ENCODE measurements at regions not wholly inside any gene's neighbourhood (a gene's known extent, or its start where the extent isn't known, plus 50 kb on each side); places are given as distances from the start of the nearest gene placed in this dataset.

GRCh38 chr22:48257685-48258055 is 1495.2 kb downstream of the TBC1D22A start:
- Histone ChIP-seq H3K27ac (ENCODE audit: low read length) (no peak overlapping the region), H3K4me3 (ENCODE audit: low read length) (no peak overlapping the region), H3K9me3 (ENCODE audit: control insufficient read depth, insufficient read depth, low read length) (no peaks in the 10 kb centered on the region), H3K4me1 (ENCODE audit: control insufficient read depth, insufficient read depth, low read length) (no peaks in the 10 kb centered on the region), H3K27me3 (ENCODE audit: control insufficient read depth, insufficient read depth, low read length) (no peaks in the 10 kb centered on the region), H3K36me3 (ENCODE audit: control insufficient read depth, insufficient read depth, low read length) (no peaks in the 10 kb centered on the region)
- Mint-ChIP-seq H3K4me1 (peaks cover 0 to 5% of the 10 kb centered on the region in 2 donors), H3K9me3 (no peaks in the 10 kb centered on the region), H3K27ac (no peak overlapping the region), H3K4me3 (no peak overlapping the region), H3K36me3 (no peaks in the 10 kb centered on the region), H3K27me3 (ENCODE audit: low read depth in 2 of 2) (peaks cover 23 to 38% of the 10 kb centered on the region in 2 donors)
- intact Hi-C loops (cut with micrococcal nuclease): no loop called here
- TF ChIP-seq CTCF (IDR thresholded peaks at IDR 0.05): no peak
- 100% methylated on average over 1 of the region's 7 CpGs for WGBS (ENCODE audit: insufficient coverage)
- DNase-seq (no peak), ATAC-seq (no peak)

- H3K27ac ChIP-seq (ENCODE audit: low read length): no peak overlapping the region
- ATAC-seq (peak in 1 of 3 donors; percentile 15), DNase-seq (no peak)
- Mint-ChIP-seq H3K27me3 (ENCODE audit: low read depth in 2 of 2) (peaks cover 23 to 38% of the 10 kb centered on the region in 2 donors), H3K4me1 (peaks cover 0 to 5% of the 10 kb centered on the region in 2 donors), H3K27ac (no peak overlapping the region), H3K4me3 (no peak overlapping the region), H3K36me3 (no peaks in the 10 kb centered on the region), H3K9me3 (no peaks in the 10 kb centered on the region)
- no peaks in the 10 kb centered on the region for H3K4me1 ChIP-seq (ENCODE audit: control insufficient read depth, insufficient read depth, low read length)
- WGBS (ENCODE audit: insufficient coverage): 93% methylated on average over 21 of the region's 21 CpGs
- H3K9me3 ChIP-seq (ENCODE audit: control insufficient read depth, insufficient read depth, low read length): no peaks in the 10 kb centered on the region
- no peak overlapping the region for H3K4me3 ChIP-seq (ENCODE audit: low read length)
- H3K27me3 ChIP-seq (ENCODE audit: control insufficient read depth, insufficient read depth, low read length): no peaks in the 10 kb centered on the region
- intact Hi-C loops (cut with micrococcal nuclease): no loop called here
- H3K36me3 ChIP-seq (ENCODE audit: control insufficient read depth, insufficient read depth, low read length): no peaks in the 10 kb centered on the region
- no peak for TF ChIP-seq CTCF (IDR thresholded peaks at IDR 0.05)
Measured at GRCh38 chr22:48256776-48257684, 1494.6 kb downstream of the TBC1D22A start.

DNA sequence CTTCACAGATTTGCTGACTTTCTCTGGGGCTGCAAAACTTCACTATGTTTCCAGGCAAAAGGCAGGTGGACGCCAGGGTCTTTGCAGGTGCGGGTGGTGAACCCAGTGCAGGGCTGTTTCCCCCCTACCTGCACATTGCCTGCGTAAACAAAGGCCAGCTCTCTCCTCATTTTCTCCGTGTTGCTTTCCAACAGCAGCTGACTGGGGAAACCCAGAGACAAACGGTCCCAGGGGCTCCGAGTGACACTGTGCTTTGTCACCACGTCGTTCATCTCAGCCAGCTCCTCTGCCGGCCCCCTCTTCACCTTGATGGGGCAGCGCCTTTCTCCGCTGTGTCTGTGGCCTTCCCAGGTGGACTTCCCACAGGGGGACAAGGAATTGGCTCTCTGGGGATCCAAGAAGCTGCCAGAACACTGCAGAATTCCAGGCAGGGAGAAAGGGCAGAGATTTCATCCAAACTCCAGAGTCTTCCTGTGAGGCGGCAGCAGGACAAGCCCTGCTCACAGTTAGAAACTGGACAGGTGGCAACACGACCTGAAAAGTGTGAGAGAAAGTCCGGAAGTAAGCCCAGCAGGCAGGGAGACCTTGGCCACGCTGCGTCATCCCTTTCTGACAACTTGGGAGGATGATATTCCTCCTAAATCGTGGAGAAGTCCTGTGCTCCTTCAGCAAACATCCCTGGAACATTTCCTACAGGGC is 1493.7 kb downstream of the TBC1D22A start:
- intact Hi-C loops (cut with micrococcal nuclease): no loop called here
- TF ChIP-seq CTCF (IDR thresholded peaks at IDR 0.05): no peak
- ATAC-seq (no peak), DNase-seq (no peak)
- Mint-ChIP-seq H3K9me3 (no peaks in the 10 kb centered on the region), H3K4me3 (no peak overlapping the region), H3K36me3 (no peaks in the 10 kb centered on the region), H3K4me1 (peaks cover 0 to 5% of the 10 kb centered on the region in 2 donors), H3K27ac (no peak overlapping the region), H3K27me3 (ENCODE audit: low read depth in 2 of 2) (peaks cover 31 to 45% of the 10 kb centered on the region in 2 donors)
- WGBS (ENCODE audit: insufficient coverage): 72% methylated on average over 17 of the region's 17 CpGs
- no peaks in the 10 kb centered on the region for H3K4me1 ChIP-seq (ENCODE audit: control insufficient read depth, insufficient read depth, low read length)
- H3K9me3 ChIP-seq (ENCODE audit: control insufficient read depth, insufficient read depth, low read length): no peaks in the 10 kb centered on the region
- no peaks in the 10 kb centered on the region for H3K36me3 ChIP-seq (ENCODE audit: control insufficient read depth, insufficient read depth, low read length)
- peaks cover 3% of the 10 kb centered on the region for H3K27me3 ChIP-seq (ENCODE audit: control insufficient read depth, insufficient read depth, low read length)
- no peak overlapping the region for H3K27ac ChIP-seq (ENCODE audit: low read length)
- no peak overlapping the region for H3K4me3 ChIP-seq (ENCODE audit: low read length)
